Sigmoid colon (tissue), 6 donors: ENCODE measurements at regions not wholly inside any gene's neighbourhood (a gene's known extent, or its start where the extent isn't known, plus 50 kb on each side); places are given as distances from the start of the nearest gene placed in this dataset.
A peak's percentile ranks its signal among the peaks of the same experiment; 100 is the strongest.

Experiments used
- DNase-seq: peaks from one replicate; pipeline ENCODE4 v3.0.0-alpha.2; 2019
- H3K27ac ChIP-seq, 4 donors: fragments of 200-600 bp; sonication (generic); one replicate each; pipeline ENCODE4 v1.5.1; 2016 to 2019; ENCODE audit warnings: mild to moderate bottlenecking in 1 of 4
- H3K27me3 ChIP-seq, 3 donors: fragments of 200-600 bp; sonication (generic); one replicate each; pipeline ENCODE4 v1.5.1; 2019; ENCODE audit warnings: mild to moderate bottlenecking in 1 of 3
- H3K36me3 ChIP-seq, 4 donors: fragments of 200-600 bp; sonication (generic); one replicate each; pipeline ENCODE4 v1.5.1; 2016 to 2019
- H3K4me1 ChIP-seq, 4 donors: fragments of 200-600 bp; sonication (generic); one replicate each; pipeline ENCODE4 v1.5.1; 2017 to 2019
- H3K4me3 ChIP-seq, 4 donors: fragments of 200-600 bp; sonication (generic); one replicate each; pipeline ENCODE4 v1.5.1; 2017 to 2019; ENCODE audit warnings: mild to moderate bottlenecking in 2 of 4, moderate library complexity in 1 of 4
- H3K9me3 ChIP-seq, 4 donors: fragments of 200-600 bp in 3 of 4; sonication (generic) in 3 of 4; one replicate each; pipeline versions ENCODE4 v1.5.1 to v1.6.1; 2013 to 2019
- EP300 ChIP-seq, 4 donors: sonication (generic); formaldehyde crosslinking; IDR thresholded peaks; one replicate each; pipeline ENCODE4 v1.6.1; 2017; ENCODE audit warnings: antibody characterized with exemption in 4 of 4
- POLR2A ChIP-seq, 2 donors: fragments of 450-650 bp; IDR thresholded peaks; one replicate each; pipeline ENCODE4 v1.6.1; 2016; ENCODE audit warnings: antibody characterized with exemption in 2 of 2, mild to moderate bottlenecking in 2 of 2, moderate library complexity in 2 of 2
- POLR2AphosphoS5 ChIP-seq, 4 donors: sonication (generic); formaldehyde crosslinking; IDR thresholded peaks; one replicate each; pipeline ENCODE4 v1.6.1; 2017; ENCODE audit warnings: antibody characterized with exemption in 4 of 4
- WGBS, 2 donors: extraction: QIAGEN DNeasy Blood & Tissue Kit; methylation state at CpG; one replicate each; pipeline ENCODE4 v1.1.7; 2013; 5-methylcytosine and 5-hydroxymethylcytosine counted together
- intact Hi-C: fragments of 100-400 bp; cut with DNase I; formaldehyde crosslinking; loops from one replicate; pipeline ENCODE4 v1.15.1; 2023
- TF ChIP-seq, protein P1 (sequence below), 4 experiments: fragments of 450-650 bp in 3 of 4; fragments of 200-600 bp in 1 of 4; IDR thresholded peaks; one replicate each; pipeline ENCODE4 v1.5.1; 2016 to 2019; ENCODE audit warnings: antibody characterized with exemption in 4 of 4, mild to moderate bottlenecking in 3 of 4, moderate library complexity in 2 of 4
- donor health status: healthy with polysubstance abuse.
- donor health status: healthy.

GRCh38 chr5:159817262-159818029 lies 98.8 kb upstream of the ADRA1B start:
- DNase-seq = no peak
- intact Hi-C loops = no loop called here
- TF ChIP-seq, protein P1, sequence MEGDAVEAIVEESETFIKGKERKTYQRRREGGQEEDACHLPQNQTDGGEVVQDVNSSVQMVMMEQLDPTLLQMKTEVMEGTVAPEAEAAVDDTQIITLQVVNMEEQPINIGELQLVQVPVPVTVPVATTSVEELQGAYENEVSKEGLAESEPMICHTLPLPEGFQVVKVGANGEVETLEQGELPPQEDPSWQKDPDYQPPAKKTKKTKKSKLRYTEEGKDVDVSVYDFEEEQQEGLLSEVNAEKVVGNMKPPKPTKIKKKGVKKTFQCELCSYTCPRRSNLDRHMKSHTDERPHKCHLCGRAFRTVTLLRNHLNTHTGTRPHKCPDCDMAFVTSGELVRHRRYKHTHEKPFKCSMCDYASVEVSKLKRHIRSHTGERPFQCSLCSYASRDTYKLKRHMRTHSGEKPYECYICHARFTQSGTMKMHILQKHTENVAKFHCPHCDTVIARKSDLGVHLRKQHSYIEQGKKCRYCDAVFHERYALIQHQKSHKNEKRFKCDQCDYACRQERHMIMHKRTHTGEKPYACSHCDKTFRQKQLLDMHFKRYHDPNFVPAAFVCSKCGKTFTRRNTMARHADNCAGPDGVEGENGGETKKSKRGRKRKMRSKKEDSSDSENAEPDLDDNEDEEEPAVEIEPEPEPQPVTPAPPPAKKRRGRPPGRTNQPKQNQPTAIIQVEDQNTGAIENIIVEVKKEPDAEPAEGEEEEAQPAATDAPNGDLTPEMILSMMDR (IDR thresholded peaks at IDR 0.05) = no peak
- TF ChIP-seq POLR2A (IDR thresholded peaks at IDR 0.05) (no peak), POLR2AphosphoS5 (IDR thresholded peaks at IDR 0.05) (no peak), EP300 (IDR thresholded peaks at IDR 0.05) (no peak)
- H3K36me3 ChIP-seq = no peaks in the 10 kb centered on the region
- H3K4me3 ChIP-seq = no peak overlapping the region
- WGBS, 2 donors = 69 to 80% methylated on average over 5 of the region's 5 CpGs
- no peaks in the 10 kb centered on the region for H3K9me3 ChIP-seq
- H3K27ac ChIP-seq = no peak overlapping the region
- H3K27me3 ChIP-seq = no peaks in the 10 kb centered on the region
- H3K4me1 ChIP-seq = no peaks in the 10 kb centered on the region

GRCh38 chr5:159819591-159820411 lies 96.5 kb upstream of the ADRA1B start:
- Histone ChIP-seq H3K4me3 (no peak overlapping the region), H3K4me1 (no peaks in the 10 kb centered on the region), H3K9me3 (no peaks in the 10 kb centered on the region), H3K36me3 (no peaks in the 10 kb centered on the region), H3K27me3 (no peaks in the 10 kb centered on the region), H3K27ac (peak overlapping the region; percentile 61 to 67 (median 66))
- WGBS, 2 donors = 56 to 65% methylated on average over 9 of the region's 9 CpGs
- peak; percentile 93 for DNase-seq
- intact Hi-C loops = no loop called here
- TF ChIP-seq POLR2A (IDR thresholded peaks at IDR 0.05) = no peak
- TF ChIP-seq POLR2AphosphoS5 (IDR thresholded peaks at IDR 0.05) = peak; percentile 42 to 74 (median 62)
- TF ChIP-seq, protein P1 (IDR thresholded peaks at IDR 0.05) = no peak
- peak in 3 of 4 donors; percentile 19 to 90 (median 79) for TF ChIP-seq EP300 (IDR thresholded peaks at IDR 0.05)

GRCh38 chr5:159820692-159821091 lies 95.6 kb upstream of the ADRA1B start:
- intact Hi-C loops = no loop called here
- TF ChIP-seq EP300 (IDR thresholded peaks at IDR 0.05) = no peak
- TF ChIP-seq POLR2AphosphoS5 (IDR thresholded peaks at IDR 0.05) = no peak
- TF ChIP-seq, protein P1 (IDR thresholded peaks at IDR 0.05) = no peak
- TF ChIP-seq POLR2A (IDR thresholded peaks at IDR 0.05) = no peak
- Histone ChIP-seq H3K27me3 (no peaks in the 10 kb centered on the region), H3K4me3 (no peak overlapping the region), H3K9me3 (no peaks in the 10 kb centered on the region), H3K4me1 (no peaks in the 10 kb centered on the region), H3K27ac (peak overlapping the region in 2 of 4 donors; percentile 61 to 65), H3K36me3 (no peaks in the 10 kb centered on the region)
- WGBS, 2 donors = 87 to 89% methylated on average over 3 of the region's 3 CpGs
- DNase-seq = no peak

GRCh38 chr5:159821461-159821940 lies 94.8 kb upstream of the ADRA1B start:
- no peaks in the 10 kb centered on the region for H3K36me3 ChIP-seq
- intact Hi-C loops = no loop called here
- no peak overlapping the region for H3K27ac ChIP-seq
- no peak overlapping the region for H3K4me3 ChIP-seq
- no peaks in the 10 kb centered on the region for H3K27me3 ChIP-seq
- no peaks in the 10 kb centered on the region for H3K9me3 ChIP-seq
- 91 to 92% methylated on average over 9 of the region's 9 CpGs for WGBS, 2 donors
- no peak for DNase-seq
- TF ChIP-seq, protein P1 (IDR thresholded peaks at IDR 0.05) = no peak
- TF ChIP-seq EP300 (IDR thresholded peaks at IDR 0.05) = no peak
- TF ChIP-seq POLR2A (IDR thresholded peaks at IDR 0.05) = no peak
- TF ChIP-seq POLR2AphosphoS5 (IDR thresholded peaks at IDR 0.05) = no peak
- no peaks in the 10 kb centered on the region for H3K4me1 ChIP-seq
